Gastrocnemius medialis (tissue), 4 donors: ENCODE measurements at regions not wholly inside any gene's neighbourhood (a gene's known extent, or its start where the extent isn't known, plus 50 kb on each side); places are given as distances from the start of the nearest gene placed in this dataset.

ENCODE experiments used
- ATAC-seq, 2 donors: fragments of 150-250 bp; one replicate each; pipeline ENCODE4 v1.9.1; 2016
- DNase-seq, 2 donors: peaks; one replicate each; pipeline ENCODE4 v3.0.0-alpha.2; 2019
- H3K27ac ChIP-seq, 4 donors: fragments of 200-600 bp; sonication (generic); 1 replicate in 1 of 4; 2 replicates in 3 of 4; pipeline ENCODE4 v1.5.1; 2016 to 2018; ENCODE audit warnings: mild to moderate bottlenecking in 2 of 4, moderate library complexity in 1 of 4
- H3K27me3 ChIP-seq, 3 donors: fragments of 200-600 bp; sonication (generic) in 2 of 3; 1 replicate in 1 of 3; 2 replicates in 2 of 3; pipeline versions ENCODE4 v1.5.1 to v1.6.0; 2016 to 2019; ENCODE audit warnings: mild to moderate bottlenecking in 1 of 3, moderate library complexity in 1 of 3
- H3K36me3 ChIP-seq, 2 donors: fragments of 200-600 bp; sonication (generic) in 1 of 2; one replicate each; pipeline ENCODE4 v1.5.1; 2017 to 2018
- H3K4me1 ChIP-seq, 2 donors: fragments of 200-600 bp; sonication (generic) in 1 of 2; one replicate each; pipeline ENCODE4 v1.5.1; 2016 to 2017; ENCODE audit warnings: mild to moderate bottlenecking in 2 of 2
- H3K4me3 ChIP-seq, 4 donors: fragments of 200-600 bp; sonication (generic) in 3 of 4; 1 replicate in 1 of 4; 2 replicates in 3 of 4; pipeline ENCODE4 v1.5.1; 2016 to 2019; ENCODE audit warnings: mild to moderate bottlenecking in 2 of 4
- H3K9me3 ChIP-seq, 3 donors: fragments of 200-600 bp; sonication (generic) in 2 of 3; 1 replicate in 1 of 3; 2 replicates in 2 of 3; pipeline ENCODE4 v1.5.1; 2016 to 2019
- POLR2A ChIP-seq, 2 donors: fragments of 450-650 bp; IDR thresholded peaks; one replicate each; pipeline ENCODE4 v1.6.1; 2017; ENCODE audit warnings: antibody characterized with exemption in 2 of 2, mild to moderate bottlenecking in 2 of 2, moderate library complexity in 2 of 2
- in situ Hi-C, 4 donors: fragments of 200-750 bp; cut with MboI; loops; one replicate each; pipeline versions ENCODE4 v1.15.0 to v1.8.0; 2017; ENCODE audit warnings: low sequenced_read_pairs in 4 of 4
- intact Hi-C: fragments of 100-400 bp; cut with DNase I; formaldehyde crosslinking; loops from one replicate; pipeline ENCODE4 v1.15.1; 2023; ENCODE audit warnings: low total_unique reads
- TF ChIP-seq, protein P1 (sequence below), 5 experiments: fragments of 450-650 bp in 3 of 5; fragments of 200-600 bp in 2 of 5; sonication (generic) in 2 of 5; IDR thresholded peaks in 4 of 5; conservative IDR thresholded peaks in 1 of 5; 1 replicate in 4 of 5; 2 replicates in 1 of 5; pipeline ENCODE4 v1.5.1; 2016 to 2019; ENCODE audit warnings: antibody characterized with exemption in 5 of 5, mild to moderate bottlenecking in 3 of 5, moderate library complexity in 3 of 5

DNA sequence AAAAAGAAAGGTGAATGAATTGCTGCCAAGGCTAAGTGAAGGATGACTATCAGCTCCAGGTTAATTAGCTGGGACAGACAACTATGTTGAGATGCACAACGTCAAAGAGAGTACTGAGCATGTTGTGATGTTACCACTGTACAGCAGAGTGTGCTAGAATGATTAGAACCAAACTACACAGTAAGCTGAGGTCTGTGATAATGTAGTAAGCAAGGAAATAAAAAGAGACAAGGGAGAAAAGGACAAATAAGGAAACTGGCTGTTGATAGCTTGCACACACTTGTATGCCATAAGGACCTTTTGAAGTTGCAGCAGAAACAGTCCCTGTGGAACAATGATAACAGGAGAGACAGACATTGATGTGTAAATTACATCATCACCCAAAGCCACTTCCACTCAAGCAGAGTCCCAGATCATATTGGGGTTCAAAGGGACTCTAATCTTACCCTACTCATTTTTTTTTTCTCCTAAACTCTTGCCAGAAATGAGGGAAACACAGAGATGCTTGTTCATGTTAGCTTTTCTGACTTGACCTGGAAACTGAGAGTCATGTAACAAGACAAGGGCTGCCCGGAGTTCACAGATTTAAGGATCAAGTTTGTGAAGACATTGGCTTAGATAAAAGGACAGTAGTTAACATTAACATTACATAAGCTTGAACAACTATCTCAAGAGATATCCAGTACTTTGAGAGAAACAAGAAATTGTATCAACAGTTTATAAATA, 189.9 kb downstream of the CENPW start:
- DNase-seq (no peak), ATAC-seq (no peak)
- TF ChIP-seq POLR2A (IDR thresholded peaks at IDR 0.05) = no peak
- TF ChIP-seq, protein P1, sequence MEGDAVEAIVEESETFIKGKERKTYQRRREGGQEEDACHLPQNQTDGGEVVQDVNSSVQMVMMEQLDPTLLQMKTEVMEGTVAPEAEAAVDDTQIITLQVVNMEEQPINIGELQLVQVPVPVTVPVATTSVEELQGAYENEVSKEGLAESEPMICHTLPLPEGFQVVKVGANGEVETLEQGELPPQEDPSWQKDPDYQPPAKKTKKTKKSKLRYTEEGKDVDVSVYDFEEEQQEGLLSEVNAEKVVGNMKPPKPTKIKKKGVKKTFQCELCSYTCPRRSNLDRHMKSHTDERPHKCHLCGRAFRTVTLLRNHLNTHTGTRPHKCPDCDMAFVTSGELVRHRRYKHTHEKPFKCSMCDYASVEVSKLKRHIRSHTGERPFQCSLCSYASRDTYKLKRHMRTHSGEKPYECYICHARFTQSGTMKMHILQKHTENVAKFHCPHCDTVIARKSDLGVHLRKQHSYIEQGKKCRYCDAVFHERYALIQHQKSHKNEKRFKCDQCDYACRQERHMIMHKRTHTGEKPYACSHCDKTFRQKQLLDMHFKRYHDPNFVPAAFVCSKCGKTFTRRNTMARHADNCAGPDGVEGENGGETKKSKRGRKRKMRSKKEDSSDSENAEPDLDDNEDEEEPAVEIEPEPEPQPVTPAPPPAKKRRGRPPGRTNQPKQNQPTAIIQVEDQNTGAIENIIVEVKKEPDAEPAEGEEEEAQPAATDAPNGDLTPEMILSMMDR (IDR thresholded peaks at IDR 0.05 in 4 of 5, conservative IDR thresholded peaks at IDR 0.05 in 1 of 5) = no peak
- in situ Hi-C loops = no loop called here
- no peaks in the 10 kb centered on the region for H3K9me3 ChIP-seq
- H3K27me3 ChIP-seq = no peaks in the 10 kb centered on the region
- no peaks in the 10 kb centered on the region for H3K4me1 ChIP-seq
- no peaks in the 10 kb centered on the region for H3K36me3 ChIP-seq
- H3K4me3 ChIP-seq = no peak overlapping the region
- intact Hi-C loops = no loop called here
- H3K27ac ChIP-seq = no peak overlapping the region

GRCh38 chr6:126530775-126531174, 190.9 kb downstream of the CENPW start:
- H3K4me1 ChIP-seq = no peaks in the 10 kb centered on the region
- no peaks in the 10 kb centered on the region for H3K27me3 ChIP-seq
- H3K27ac ChIP-seq = no peak overlapping the region
- DNase-seq (no peak), ATAC-seq (no peak)
- no peaks in the 10 kb centered on the region for H3K9me3 ChIP-seq
- intact Hi-C loops = no loop called here
- H3K36me3 ChIP-seq = no peaks in the 10 kb centered on the region
- TF ChIP-seq, protein P1 (IDR thresholded peaks at IDR 0.05 in 4 of 5, conservative IDR thresholded peaks at IDR 0.05 in 1 of 5) = no peak
- no peak for TF ChIP-seq POLR2A (IDR thresholded peaks at IDR 0.05)
- in situ Hi-C loops = no loop called here
- H3K4me3 ChIP-seq = no peak overlapping the region

DNA sequence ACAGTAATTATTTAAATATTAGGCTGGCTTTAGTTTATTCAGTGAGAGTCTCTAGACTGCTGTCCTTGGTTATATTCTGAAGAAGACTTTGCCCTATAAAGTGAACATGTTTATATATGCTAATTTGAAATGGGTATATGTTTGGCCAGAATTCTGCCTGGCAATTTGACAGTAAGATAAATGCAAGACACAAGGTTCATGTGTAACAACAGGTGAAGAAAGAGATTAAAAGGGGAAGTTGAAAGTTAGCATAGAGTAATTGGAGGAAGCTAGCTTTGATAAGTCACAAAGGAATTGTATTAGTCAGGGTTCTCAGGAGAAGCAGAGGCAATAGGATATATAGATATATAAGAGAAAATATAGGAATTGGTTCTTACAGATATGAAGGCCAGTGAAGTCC, 191.4 kb downstream of the CENPW start:
- DNase-seq (no peak), ATAC-seq (no peak)
- Histone ChIP-seq H3K4me3 (no peak overlapping the region), H3K27ac (no peak overlapping the region), H3K36me3 (no peaks in the 10 kb centered on the region), H3K4me1 (no peaks in the 10 kb centered on the region), H3K9me3 (no peaks in the 10 kb centered on the region), H3K27me3 (no peaks in the 10 kb centered on the region)
- in situ Hi-C loops = no loop called here
- TF ChIP-seq POLR2A (IDR thresholded peaks at IDR 0.05) = no peak
- TF ChIP-seq, protein P1 (IDR thresholded peaks at IDR 0.05 in 4 of 5, conservative IDR thresholded peaks at IDR 0.05 in 1 of 5) = no peak
- intact Hi-C loops = no loop called here

- Histone ChIP-seq H3K27ac (no peak overlapping the region), H3K4me1 (no peaks in the 10 kb centered on the region), H3K27me3 (no peaks in the 10 kb centered on the region), H3K36me3 (no peaks in the 10 kb centered on the region), H3K4me3 (no peak overlapping the region), H3K9me3 (no peaks in the 10 kb centered on the region)
- no peak for ATAC-seq
- no peak for DNase-seq
- in situ Hi-C loops = no loop called here
- TF ChIP-seq, protein P1 (IDR thresholded peaks at IDR 0.05 in 4 of 5, conservative IDR thresholded peaks at IDR 0.05 in 1 of 5) = no peak
- intact Hi-C loops = no loop called here
These were observed 191.9 kb downstream of the CENPW start for GRCh38 chr6:126531840-126532239.

DNA sequence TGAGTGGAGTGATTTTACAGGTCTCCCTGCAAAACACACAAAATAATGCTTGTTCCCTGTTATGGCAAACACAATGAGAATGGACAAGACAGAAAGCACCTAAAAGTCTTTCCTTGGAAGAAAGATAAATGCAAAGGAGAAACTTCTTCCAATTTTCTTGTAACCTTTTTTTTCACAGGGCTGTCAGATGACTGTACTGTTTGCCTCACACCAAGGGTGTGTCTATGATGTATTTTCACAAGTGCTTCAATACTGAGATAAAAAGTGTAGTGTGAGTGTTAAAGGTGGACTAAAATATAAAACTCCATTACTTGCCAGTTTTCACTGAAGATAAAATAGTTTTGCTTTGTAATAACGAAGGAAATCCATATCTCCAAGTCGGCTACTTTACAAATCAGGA, 194.5 kb downstream of the CENPW start:
- Histone ChIP-seq H3K27ac (no peak overlapping the region), H3K4me1 (no peaks in the 10 kb centered on the region), H3K36me3 (no peaks in the 10 kb centered on the region), H3K4me3 (no peak overlapping the region), H3K9me3 (no peaks in the 10 kb centered on the region), H3K27me3 (no peaks in the 10 kb centered on the region)
- in situ Hi-C loops = no loop called here
- TF ChIP-seq POLR2A (IDR thresholded peaks at IDR 0.05) = no peak
- TF ChIP-seq, protein P1 (IDR thresholded peaks at IDR 0.05 in 4 of 5, conservative IDR thresholded peaks at IDR 0.05 in 1 of 5) = no peak
- ATAC-seq = no peak
- intact Hi-C loops = no loop called here
- no peak for DNase-seq
